ENCODE measurements at regions not wholly inside any gene's neighbourhood (a gene's known extent, or its start where the extent isn't known, plus 50 kb on each side); places are given as distances from the start of the nearest gene placed in this dataset.

GRCh38 chr18:34551824-34552223, 158.3 kb upstream of the DTNA start:
- TF ChIP-seq REST (IDR thresholded peaks at IDR 0.05; ENCODE audit: insufficient read depth in 1 of 2, low read depth in 2 of 2, low read length in 2 of 2) (no peak), POLR2AphosphoS5 (IDR thresholded peaks at IDR 0.05; ENCODE audit: low read depth, low read length) (no peak)

- TF ChIP-seq TAF1 (IDR thresholded peaks at IDR 0.05; ENCODE audit: borderline replicate concordance, insufficient read depth, low read length) (no peak), FOXP2 (optimal IDR thresholded peaks at IDR 0.05; ENCODE audit: borderline replicate concordance, extremely low read depth, extremely low read length, insufficient read depth) (no peak), POLR2AphosphoS5 (IDR thresholded peaks at IDR 0.05; ENCODE audit: low read depth, low read length) (no peak)
These were observed 147.7 kb upstream of the DTNA start for GRCh38 chr18:34562252-34562870.

- no peak for TF ChIP-seq TAF1 (IDR thresholded peaks at IDR 0.05; ENCODE audit: borderline replicate concordance, insufficient read depth, low read length)
- TF ChIP-seq POLR2AphosphoS5 (IDR thresholded peaks at IDR 0.05; ENCODE audit: low read depth, low read length): no peak
- TF ChIP-seq REST (IDR thresholded peaks at IDR 0.05; ENCODE audit: insufficient read depth in 1 of 2, low read depth in 2 of 2, low read length in 2 of 2): no peak
- no peak for TF ChIP-seq FOXP2 (optimal IDR thresholded peaks at IDR 0.05; ENCODE audit: borderline replicate concordance, extremely low read depth, extremely low read length, insufficient read depth)
- no peak for TF ChIP-seq SIN3A (IDR thresholded peaks at IDR 0.05; ENCODE audit: borderline replicate concordance, insufficient read depth, low read length)
These were observed 142.2 kb upstream of the DTNA start for GRCh38 chr18:34567857-34568256.

GRCh38 chr18:34576622-34577021, 133.5 kb upstream of the DTNA start:
- no peak for TF ChIP-seq TAF1 (IDR thresholded peaks at IDR 0.05; ENCODE audit: borderline replicate concordance, insufficient read depth, low read length)
- no peak for TF ChIP-seq FOXP2 (optimal IDR thresholded peaks at IDR 0.05; ENCODE audit: borderline replicate concordance, extremely low read depth, extremely low read length, insufficient read depth)
- TF ChIP-seq POLR2AphosphoS5 (IDR thresholded peaks at IDR 0.05; ENCODE audit: low read depth, low read length): no peak
- TF ChIP-seq SIN3A (IDR thresholded peaks at IDR 0.05; ENCODE audit: borderline replicate concordance, insufficient read depth, low read length): no peak
- no peak for TF ChIP-seq REST (IDR thresholded peaks at IDR 0.05; ENCODE audit: insufficient read depth in 1 of 2, low read depth in 2 of 2, low read length in 2 of 2)

GRCh38 chr18:34583895-34584294, 126.2 kb upstream of the DTNA start:
- TF ChIP-seq FOXP2 (optimal IDR thresholded peaks at IDR 0.05; ENCODE audit: borderline replicate concordance, extremely low read depth, extremely low read length, insufficient read depth) (no peak), SIN3A (IDR thresholded peaks at IDR 0.05; ENCODE audit: borderline replicate concordance, insufficient read depth, low read length) (no peak)

- no peak for TF ChIP-seq TAF1 (IDR thresholded peaks at IDR 0.05; ENCODE audit: borderline replicate concordance, insufficient read depth, low read length)
- TF ChIP-seq REST (IDR thresholded peaks at IDR 0.05; ENCODE audit: insufficient read depth in 1 of 2, low read depth in 2 of 2, low read length in 2 of 2): no peak
- TF ChIP-seq SIN3A (IDR thresholded peaks at IDR 0.05; ENCODE audit: borderline replicate concordance, insufficient read depth, low read length): no peak
- TF ChIP-seq POLR2AphosphoS5 (IDR thresholded peaks at IDR 0.05; ENCODE audit: low read depth, low read length): no peak
- TF ChIP-seq FOXP2 (optimal IDR thresholded peaks at IDR 0.05; ENCODE audit: borderline replicate concordance, extremely low read depth, extremely low read length, insufficient read depth): no peak
These were observed 119.6 kb upstream of the DTNA start for GRCh38 chr18:34590503-34590902.

Data from PFSK-1 (cell line).